ENCODE measurements at regions not wholly inside any gene's neighbourhood (a gene's known extent, or its start where the extent isn't known, plus 50 kb on each side); places are given as distances from the start of the nearest gene placed in this dataset.
A peak's percentile ranks its signal among the peaks of the same experiment; 100 is the strongest.
"Not testable (repeated sequence)": the region's sequence is repeated elsewhere in the genome, so short reads cannot be mapped to it uniquely, and the experiment has no call there.

DNA sequence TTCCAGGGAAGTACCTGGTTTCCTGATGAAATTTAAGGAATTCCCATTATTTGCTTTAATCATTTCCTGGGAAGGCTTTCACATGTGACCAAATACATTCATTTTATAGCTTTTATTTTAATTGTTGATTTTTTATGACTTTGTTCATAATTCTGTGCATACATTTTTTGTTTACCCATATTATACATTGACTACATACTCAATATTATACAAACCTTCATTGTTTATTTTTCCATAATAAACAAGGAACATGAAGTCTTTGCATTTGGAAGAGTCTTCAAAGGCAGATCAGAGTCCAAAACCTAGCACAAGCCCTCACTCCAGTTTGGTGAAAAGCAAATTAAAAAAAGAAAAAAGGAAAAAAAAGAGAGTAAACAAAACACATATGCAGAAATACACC lies 218.3 kb upstream of the NRIP1 start:
- no peak for DNase-seq

DNA sequence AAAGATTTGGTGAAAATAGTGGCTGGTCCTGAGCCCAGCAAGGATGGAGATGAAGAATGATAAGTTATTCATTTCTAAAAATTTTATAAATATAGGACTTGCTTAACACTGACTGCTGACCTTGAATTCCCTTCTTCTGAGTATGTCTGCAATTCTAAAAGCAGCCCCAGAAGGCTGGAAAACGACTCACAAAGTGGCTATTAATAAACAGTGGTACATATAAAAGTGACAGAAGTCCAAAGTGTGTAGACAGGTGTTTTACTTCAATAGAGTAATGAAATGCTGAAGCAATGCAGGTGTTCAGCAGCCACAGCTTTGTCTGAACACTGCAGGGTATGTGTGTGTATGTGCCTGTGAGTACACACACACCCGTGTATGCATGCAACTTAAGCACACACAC lies 219.0 kb upstream of the NRIP1 start:
- DNase-seq = no peak

DNA sequence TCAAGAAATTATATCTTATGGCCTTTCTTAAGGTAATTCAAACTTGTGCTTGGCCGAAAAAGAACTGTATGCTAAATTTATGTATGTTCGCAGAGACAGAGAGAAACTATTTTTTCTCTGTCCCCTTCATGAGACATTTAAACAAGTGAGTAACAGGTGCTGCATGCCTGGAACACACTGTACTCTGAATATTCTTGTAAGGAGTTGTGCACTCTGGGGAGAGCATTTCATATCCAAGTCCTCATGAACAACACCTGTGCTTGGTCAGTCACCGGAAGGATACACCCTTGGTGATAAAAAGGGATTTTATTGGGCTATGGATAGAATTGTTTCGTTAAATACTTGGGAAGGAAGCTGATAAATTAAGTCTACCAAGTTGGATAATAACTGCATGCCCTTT lies 220.8 kb upstream of the NRIP1 start:
- DNase-seq = no peak

GRCh38 chr21:15289246-15289645 lies 224.4 kb upstream of the NRIP1 start:
- DNase-seq = no peak

DNA sequence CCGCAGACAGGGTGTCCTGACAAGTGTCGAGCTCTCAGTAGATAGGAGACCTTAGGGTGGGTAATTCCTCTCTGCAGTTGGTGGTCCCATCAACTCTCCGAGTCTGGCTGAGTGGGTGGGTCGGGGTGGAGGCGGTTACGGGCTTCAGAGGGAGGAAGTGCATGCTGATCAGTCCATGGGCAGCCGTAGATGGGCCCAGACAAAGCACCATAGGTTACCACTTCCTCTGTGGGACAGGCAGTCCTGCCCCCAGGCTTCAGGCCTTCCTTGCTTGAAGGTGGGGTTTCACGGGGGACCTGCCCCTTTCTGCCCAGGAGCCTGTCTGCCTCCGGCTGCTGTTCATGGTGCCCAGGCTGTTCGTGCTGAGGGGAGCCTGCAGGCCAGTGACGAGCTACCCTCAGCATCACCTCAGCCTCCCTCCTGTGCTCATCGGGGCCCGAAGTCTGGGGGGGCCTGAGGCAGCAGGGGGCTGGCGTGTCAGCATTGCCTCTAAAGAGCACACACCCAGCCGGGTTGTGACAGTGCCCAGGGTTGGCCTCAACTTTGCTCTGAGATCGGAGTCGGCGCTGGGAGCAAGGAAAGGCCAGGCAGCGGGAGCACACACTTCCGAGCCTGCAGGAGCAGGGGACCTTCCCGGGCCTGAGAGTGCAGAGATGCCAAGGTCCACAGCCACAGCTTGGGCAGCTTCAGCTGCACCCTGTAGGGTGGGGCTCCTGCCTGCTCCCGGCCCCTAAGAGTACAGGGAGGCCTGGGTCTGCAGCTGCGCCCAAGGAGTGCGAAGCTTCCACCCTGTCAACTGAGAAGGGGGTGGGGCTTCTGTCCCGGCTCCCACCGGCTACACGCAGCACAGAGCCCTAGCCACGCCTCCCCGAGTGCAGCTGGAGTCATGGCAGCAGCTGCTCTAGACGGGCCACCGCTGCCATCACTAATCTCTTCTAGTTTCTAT lies 225.4 kb upstream of the NRIP1 start:
- DNase-seq = peak; percentile 84

DNA sequence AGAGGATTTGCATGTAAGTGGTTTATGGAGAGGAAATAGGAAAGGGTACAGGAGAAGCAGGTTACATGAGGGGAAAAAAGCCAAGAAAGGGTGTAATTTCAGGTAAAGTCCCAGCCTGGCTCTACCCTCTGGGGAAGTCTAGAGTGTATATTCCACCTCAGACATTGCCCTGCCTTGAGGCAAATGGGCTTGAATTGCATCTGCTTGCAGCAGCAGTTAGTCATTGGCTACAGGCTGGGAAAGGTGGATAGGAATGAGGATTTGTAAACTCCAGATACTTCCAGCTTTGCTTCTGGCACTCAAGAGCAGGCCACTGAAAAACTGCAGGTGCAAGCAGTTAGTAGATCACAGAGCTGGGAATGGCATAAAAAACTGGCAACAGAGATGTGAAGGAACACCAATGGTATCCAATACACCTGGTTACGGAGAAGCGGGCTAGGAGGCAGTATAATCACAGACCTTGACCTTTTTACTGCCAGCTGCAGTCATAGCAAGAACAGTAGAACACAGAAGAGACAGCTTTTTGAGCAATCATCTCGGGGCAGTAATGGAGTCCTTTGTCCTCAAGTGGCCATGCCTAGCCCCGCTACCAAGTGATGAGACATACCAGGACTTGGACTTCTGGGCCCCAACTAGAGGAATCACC lies 226.9 kb upstream of the NRIP1 start:
- DNase-seq = no peak

- no peak for DNase-seq
These were observed 228.4 kb upstream of the NRIP1 start for GRCh38 chr21:15293240-15293639.

GRCh38 chr21:15295875-15296274 lies 231.1 kb upstream of the NRIP1 start:
- DNase-seq = no peak

DNA sequence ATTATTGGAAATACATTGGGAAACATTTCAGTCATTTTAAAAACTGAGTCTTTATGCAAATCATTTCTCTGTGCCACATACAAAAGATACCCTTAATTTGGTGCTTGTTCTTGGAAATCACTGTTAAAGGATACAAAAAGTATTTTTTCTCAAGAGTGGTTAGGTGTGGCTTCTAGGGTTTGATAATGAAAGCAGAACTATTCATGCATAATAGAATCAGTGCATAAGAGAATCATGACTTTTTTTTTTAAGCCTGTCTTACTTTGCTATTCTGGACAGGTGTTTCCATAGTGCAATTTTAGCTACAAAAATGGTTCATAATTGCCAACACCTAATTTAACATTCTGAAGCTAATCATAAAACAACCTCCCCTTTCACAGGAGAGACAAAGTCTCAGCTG lies 233.0 kb upstream of the NRIP1 start:
- DNase-seq = no peak

- no peak for DNase-seq
These were observed 233.5 kb upstream of the NRIP1 start for GRCh38 chr21:15298306-15298705.

DNA sequence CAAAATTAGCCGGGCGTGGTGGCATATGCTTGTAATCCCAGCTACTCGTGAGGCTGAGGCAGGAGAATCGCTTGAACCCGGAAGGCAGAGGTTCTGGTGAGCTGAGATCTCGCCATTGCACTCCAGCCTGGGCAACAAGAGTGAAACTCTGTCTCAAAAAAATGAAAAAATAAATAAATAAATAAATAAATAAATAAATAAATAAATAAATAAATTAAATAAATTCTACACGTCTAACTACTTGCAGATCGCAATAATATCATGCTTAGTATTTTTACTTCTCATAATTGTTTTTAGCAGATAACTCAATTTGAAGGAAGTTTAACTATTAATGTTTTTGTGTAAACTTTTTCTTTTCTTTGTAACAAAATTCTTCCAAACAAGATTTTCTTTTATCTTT lies 234.0 kb upstream of the NRIP1 start:
- DNase-seq = not testable (repeated sequence)

- DNase-seq = no peak
These were observed 235.3 kb upstream of the NRIP1 start for GRCh38 chr21:15300131-15300530.

- no peak for DNase-seq
These were observed 236.2 kb upstream of the NRIP1 start for GRCh38 chr21:15301014-15301413.

DNA sequence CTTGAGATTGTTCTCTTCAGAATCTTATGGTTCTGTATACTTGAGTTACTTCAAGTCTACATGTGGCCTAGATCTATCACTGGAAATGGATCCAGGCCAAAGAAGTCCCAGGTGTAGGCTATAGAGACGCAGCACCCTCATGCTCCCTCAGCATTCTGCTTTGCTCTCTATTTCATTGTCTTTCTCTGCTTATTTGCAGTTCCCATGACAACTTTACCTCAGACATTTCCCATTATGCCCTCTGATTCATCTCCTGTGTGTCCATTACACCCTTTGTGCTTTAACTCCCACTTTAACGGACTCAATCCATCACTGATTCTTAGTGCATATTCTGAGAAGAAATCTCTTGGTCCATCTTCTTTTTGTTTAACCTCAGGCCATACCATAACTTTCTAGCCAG lies 236.9 kb upstream of the NRIP1 start:
- DNase-seq = no peak

DNA sequence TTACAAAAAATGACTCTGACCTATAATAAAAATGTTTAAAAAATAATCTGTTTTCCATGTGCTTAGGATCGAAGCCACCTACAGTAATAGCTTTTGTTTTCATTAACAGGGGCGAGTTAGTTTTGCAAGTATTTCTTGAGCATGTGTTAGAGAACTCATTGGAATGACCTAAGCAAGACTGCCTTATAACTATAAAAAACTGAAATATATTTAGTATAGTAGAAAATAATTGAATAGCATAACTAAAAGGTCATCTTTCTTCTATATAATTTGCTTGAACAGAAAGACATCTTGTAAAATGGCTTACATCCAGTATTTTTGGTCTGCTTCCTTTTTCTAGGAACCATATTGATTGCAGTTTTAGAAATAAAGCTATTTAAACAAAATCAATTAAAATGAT lies 241.5 kb upstream of the NRIP1 start:
- DNase-seq = no peak

DNA sequence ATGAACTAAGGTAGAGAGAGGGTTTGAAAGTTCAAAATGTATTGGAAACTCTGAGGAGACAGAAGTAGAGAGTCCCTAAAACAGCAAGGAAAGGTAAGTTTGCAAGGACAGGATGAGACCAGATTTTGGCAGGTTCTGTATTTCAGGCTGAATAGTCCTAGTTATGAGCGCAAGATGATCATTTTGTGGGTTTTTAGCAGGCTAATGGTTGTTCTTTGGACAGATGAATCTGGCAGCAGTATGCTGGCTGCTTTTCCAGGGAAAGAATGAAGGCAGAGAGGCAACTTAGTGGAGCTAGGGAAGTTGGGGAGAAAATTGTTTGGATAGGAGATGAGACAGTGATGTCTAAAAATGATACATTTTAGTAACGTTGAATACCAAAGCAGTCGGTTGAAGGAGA lies 243.5 kb upstream of the NRIP1 start:
- DNase-seq = no peak

GRCh38 chr21:15309022-15309590 lies 244.3 kb upstream of the NRIP1 start:
- no peak for DNase-seq

DNA sequence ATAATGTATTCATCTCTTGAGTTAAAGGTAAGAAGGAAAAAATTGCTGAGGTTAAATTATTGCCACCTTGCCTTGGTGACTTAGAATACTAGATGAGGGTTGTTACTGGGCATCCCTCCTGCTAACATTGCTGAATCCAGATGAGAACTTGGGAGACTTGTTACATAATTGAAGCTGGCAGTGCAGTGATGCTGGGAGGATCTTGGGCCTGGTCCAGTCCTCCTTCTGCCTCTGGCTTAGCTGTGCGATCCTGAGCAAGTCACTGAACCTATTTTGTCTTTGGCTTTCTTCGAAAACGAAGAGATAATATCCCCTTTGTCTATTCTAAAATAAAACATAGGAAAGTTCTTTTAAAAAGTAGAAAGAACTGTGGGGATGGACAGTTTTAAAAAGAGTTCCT lies 244.9 kb upstream of the NRIP1 start:
- DNase-seq = no peak

- DNase-seq = no peak
These were observed 246.7 kb upstream of the NRIP1 start for GRCh38 chr21:15311510-15311909.

DNA sequence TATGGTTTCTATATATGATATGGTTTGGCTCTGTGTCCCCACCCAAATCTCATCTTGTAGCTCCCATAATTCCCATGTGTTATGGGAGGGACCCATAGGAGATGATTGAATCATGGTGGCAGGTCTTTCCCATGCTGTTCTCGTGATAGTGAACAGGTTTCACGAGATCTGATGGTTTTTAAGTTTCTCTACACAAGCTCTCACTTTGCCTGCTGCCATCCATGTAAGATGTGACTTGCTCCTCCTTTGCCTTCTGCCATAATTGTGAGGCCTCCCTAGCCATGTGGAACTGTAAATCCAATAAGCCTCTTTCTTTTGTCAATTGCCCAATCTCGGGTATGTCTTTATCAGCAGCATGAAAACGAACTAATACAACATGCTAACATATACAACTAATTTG lies 252.2 kb upstream of the NRIP1 start:
- not testable (repeated sequence) for DNase-seq

- DNase-seq = no peak
These were observed 254.9 kb upstream of the NRIP1 start for GRCh38 chr21:15319727-15320126.

DNA sequence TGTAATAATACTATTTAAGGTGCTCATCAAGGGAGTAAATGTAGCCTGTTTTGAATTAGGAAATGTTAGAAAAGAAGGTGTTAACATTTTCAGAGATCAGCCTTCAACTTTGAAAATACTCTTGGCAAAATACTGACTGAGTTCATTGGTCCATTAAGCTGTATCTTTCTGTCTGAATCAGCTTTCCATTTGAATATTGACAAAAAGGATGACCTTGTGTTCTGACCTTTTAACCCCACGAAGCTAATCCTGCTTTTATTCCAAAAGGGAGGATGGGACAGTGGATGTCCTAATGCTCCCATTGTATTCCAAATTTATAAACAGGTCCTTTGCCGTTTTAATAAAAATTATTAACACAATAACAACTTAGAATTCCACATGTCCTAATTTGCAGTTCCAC lies 259.7 kb upstream of the NRIP1 start:
- no peak for DNase-seq

DNA sequence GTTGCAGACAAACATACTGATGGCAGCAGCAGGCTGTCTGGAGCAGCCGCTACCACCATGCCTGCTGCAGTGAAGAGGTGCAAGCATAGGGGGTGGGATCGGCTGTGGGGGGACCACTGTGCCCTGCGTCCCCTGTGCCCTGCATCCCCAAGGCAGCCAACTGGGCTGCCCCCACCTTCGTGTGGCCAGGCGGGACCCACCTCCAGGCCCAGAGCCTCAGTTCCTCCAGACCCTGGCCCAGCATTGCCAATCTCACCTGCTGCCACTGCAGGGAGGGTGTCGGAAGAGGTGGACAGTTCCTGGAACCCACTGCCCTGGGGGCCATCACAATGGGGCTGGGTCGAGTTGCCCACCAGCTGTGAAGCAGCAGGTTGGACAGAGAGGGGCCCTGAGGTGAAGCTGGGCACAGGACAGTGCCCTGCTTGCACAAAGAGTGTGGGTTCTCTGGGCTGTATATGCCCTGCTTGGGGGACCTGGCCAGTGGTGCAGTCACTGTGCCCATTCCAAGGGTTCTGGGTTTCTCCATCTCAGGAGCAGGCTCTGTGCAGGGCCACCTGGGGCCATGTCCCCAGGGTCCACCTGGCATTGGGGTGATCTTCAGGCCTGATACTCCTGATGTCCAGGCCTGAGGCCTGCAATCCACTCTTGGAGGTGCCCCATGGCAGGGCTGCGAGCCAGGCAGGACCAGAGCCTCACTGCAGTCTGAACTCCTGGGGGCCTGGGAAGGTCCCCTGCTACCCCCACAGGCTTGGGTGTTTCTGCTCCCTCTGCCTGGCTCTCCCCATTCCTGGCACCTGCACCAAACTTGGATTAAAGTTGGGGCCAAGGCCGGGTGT lies 261.4 kb upstream of the NRIP1 start:
- no peak for DNase-seq

Measured in COR-L47 (cell line).